ENCODE measurements at regions not wholly inside any gene's neighbourhood (a gene's known extent, or its start where the extent isn't known, plus 50 kb on each side); places are given as distances from the start of the nearest gene placed in this dataset.

DNA sequence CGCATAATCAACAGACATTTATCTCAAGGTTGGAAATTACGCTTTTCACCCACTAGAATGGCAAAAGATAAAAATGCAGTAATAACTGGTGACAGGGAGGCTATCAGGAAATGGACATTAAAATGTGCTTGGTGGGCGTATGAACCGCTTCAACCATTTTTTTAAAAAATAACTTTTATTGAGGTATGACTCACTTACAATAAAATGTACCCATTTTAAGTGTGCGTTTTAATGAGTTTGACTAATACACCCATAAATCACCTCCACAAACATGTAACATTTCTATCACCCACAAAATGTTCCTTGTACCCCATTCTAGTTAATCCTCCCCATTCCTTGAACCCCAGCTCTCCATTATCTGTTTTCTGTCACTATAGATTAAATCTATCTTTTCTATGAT lies 96.8 kb downstream of the IYD start:
- POLR2A ChIA-PET, result no interaction called here
- no peak for DNase-seq (ENCODE audit: low read depth, low spot score)
- no peaks in the 10 kb centered on the region for H3K36me3 ChIP-seq (ENCODE audit: control insufficient read depth in 2 of 2, extremely low read depth in 1 of 2, insufficient read depth in 2 of 2, low read length in 2 of 2)
- H3K9ac ChIP-seq (replicated peaks; ENCODE audit: extremely low read depth, insufficient read depth, low read length), result no peak overlapping the region
- H3K4me1 ChIP-seq (ENCODE audit: control insufficient read depth, extremely low read depth, insufficient read depth, low read length), result no peaks in the 10 kb centered on the region
- intact Hi-C loops (cut with micrococcal nuclease) (no loop called here), dilution Hi-C loops (cut with MboI; ENCODE audit: extremely low pct_ligation_motif_present, low sequenced_read_pairs) (no loop called here)
- H3K9me1 ChIP-seq (replicated peaks; ENCODE audit: control insufficient read depth, extremely low read depth, insufficient read depth, low read length), result no peaks in the 10 kb centered on the region
- H3K79me2 ChIP-seq (ENCODE audit: control insufficient read depth, insufficient read depth, low read length), result no peaks in the 10 kb centered on the region
- no peaks in the 10 kb centered on the region for H3K9me3 ChIP-seq (replicated peaks; ENCODE audit: control insufficient read depth, insufficient read depth, low read length)
- BruUV-seq (replicated peaks), result no TSS peak
- TF ChIP-seq JUN (IDR thresholded peaks at IDR 0.05; ENCODE audit: borderline replicate concordance, insufficient read depth, insufficient read length, low read depth) (no peak), FOS (IDR thresholded peaks at IDR 0.05; ENCODE audit: borderline replicate concordance, insufficient read depth, low read length) (no peak), MYC (IDR thresholded peaks at IDR 0.05; ENCODE audit: low read depth, low read length) (no peak), POLR2AphosphoS5 (IDR thresholded peaks at IDR 0.05; ENCODE audit: insufficient read depth, low read depth, low read length) (no peak), EZH2 (IDR thresholded peaks at IDR 0.05; ENCODE audit: borderline replicate concordance, low read depth, low read length, severe bottlenecking) (no peak), GATA2 (IDR thresholded peaks at IDR 0.05; ENCODE audit: insufficient read depth, insufficient read length, low read depth, low read length) (no peak), POLR2A (IDR thresholded peaks at IDR 0.05; ENCODE audit: low read depth, low read length) (no peak)
- TF ChIP-seq, protein P1, sequence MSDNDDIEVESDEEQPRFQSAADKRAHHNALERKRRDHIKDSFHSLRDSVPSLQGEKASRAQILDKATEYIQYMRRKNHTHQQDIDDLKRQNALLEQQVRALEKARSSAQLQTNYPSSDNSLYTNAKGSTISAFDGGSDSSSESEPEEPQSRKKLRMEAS (IDR thresholded peaks at IDR 0.05; ENCODE audit: insufficient read depth, insufficient read length), result no peak
- TF ChIP-seq, protein P2, sequence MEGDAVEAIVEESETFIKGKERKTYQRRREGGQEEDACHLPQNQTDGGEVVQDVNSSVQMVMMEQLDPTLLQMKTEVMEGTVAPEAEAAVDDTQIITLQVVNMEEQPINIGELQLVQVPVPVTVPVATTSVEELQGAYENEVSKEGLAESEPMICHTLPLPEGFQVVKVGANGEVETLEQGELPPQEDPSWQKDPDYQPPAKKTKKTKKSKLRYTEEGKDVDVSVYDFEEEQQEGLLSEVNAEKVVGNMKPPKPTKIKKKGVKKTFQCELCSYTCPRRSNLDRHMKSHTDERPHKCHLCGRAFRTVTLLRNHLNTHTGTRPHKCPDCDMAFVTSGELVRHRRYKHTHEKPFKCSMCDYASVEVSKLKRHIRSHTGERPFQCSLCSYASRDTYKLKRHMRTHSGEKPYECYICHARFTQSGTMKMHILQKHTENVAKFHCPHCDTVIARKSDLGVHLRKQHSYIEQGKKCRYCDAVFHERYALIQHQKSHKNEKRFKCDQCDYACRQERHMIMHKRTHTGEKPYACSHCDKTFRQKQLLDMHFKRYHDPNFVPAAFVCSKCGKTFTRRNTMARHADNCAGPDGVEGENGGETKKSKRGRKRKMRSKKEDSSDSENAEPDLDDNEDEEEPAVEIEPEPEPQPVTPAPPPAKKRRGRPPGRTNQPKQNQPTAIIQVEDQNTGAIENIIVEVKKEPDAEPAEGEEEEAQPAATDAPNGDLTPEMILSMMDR (IDR thresholded peaks at IDR 0.05; ENCODE audit: extremely low read depth in 1 of 2, insufficient read depth in 1 of 2, low read depth in 1 of 2, low read length in 2 of 2), result no peak
- H4K20me1 ChIP-seq (replicated peaks; ENCODE audit: control insufficient read depth, extremely low read depth, insufficient read depth, low read length), result no peaks in the 10 kb centered on the region
- no peak overlapping the region for H3K4me2 ChIP-seq (ENCODE audit: insufficient read depth, low read length)
- H3K27ac ChIP-seq (ENCODE audit: insufficient read depth, low read depth, low read length), result no peak overlapping the region
- no peak overlapping the region for H2AFZ ChIP-seq (ENCODE audit: low read depth, low read length)
- H3K27me3 ChIP-seq (ENCODE audit: control insufficient read depth in 2 of 2, insufficient read depth in 2 of 2, low read length in 2 of 2), result no peaks in the 10 kb centered on the region
- no peak overlapping the region for H3K4me3 ChIP-seq (replicated peaks in 1 of 3; ENCODE audit: insufficient read depth in 1 of 3, low read depth in 1 of 3, low read length in 3 of 3)
- FAIRE-seq, result no peak
- CTCF ChIA-PET, result no interaction called here

All from endothelial cell of umbilical vein (primary cell).